OCI-LY7 (cell line): ENCODE measurements at regions not wholly inside any gene's neighbourhood (a gene's known extent, or its start where the extent isn't known, plus 50 kb on each side); places are given as distances from the start of the nearest gene placed in this dataset.

Source experiments
- BruUV-seq: library from RNA; stranded (reverse); fragments of 400-500 nt; replicated peaks from 2 replicates; lab custom pipeline; 2021; lab: Mats Ljungman, UMichigan
- CTCF ChIA-PET: fragments of 300-600 bp; sonication (Branson Sonifier 250); formaldehyde crosslinking; loops from one replicate; lab custom pipeline; 2022; ENCODE audit warnings: antibody characterized with exemption; ENCODE audit not compliant: unreplicated experiment; lab: Charles Lee
- POLR2A ChIA-PET: fragments of 300-600 bp; sonication (Branson Sonifier 250); formaldehyde crosslinking; loops from one replicate; lab custom pipeline; 2022; ENCODE audit warnings: antibody characterized with exemption; lab: Charles Lee
- DNase-seq: peaks from one replicate; pipeline ENCODE4 v3.0.0-alpha.2; 2015; ENCODE audit warnings: low spot score
- H2AFZ ChIP-seq: fragments of 200-600 bp; sonication (generic), shearing (Covaris generic); 2 replicates; pipeline ENCODE4 v1.6.1; 2014; ENCODE audit warnings: mild to moderate bottlenecking, antibody characterized with exemption, low read length, moderate library complexity
- H3K27ac ChIP-seq: fragments of 200-600 bp; sonication (generic); 2 replicates; pipeline ENCODE4 v1.5.1; 2014; ENCODE audit warnings: mixed run types, low read depth, mild to moderate bottlenecking, moderate library complexity, low read length, inconsistent platforms; ENCODE audit not compliant: poor library complexity, severe bottlenecking
- H3K36me3 ChIP-seq: fragments of 200-600 bp; sonication (generic); 2 replicates; pipeline ENCODE4 v1.6.1; 2014; ENCODE audit warnings: mild to moderate bottlenecking, antibody characterized with exemption, low read length, moderate library complexity, mixed read lengths; ENCODE audit not compliant: insufficient read depth
- H3K4me1 ChIP-seq: fragments of 200-600 bp; sonication (generic); 2 replicates; pipeline ENCODE4 v1.5.1; 2014; ENCODE audit warnings: mild to moderate bottlenecking, low read length; ENCODE audit not compliant: insufficient read depth, poor library complexity, severe bottlenecking
- H3K4me2 ChIP-seq: fragments of 200-600 bp; sonication (generic); 2 replicates; pipeline ENCODE4 v1.6.1; 2014; ENCODE audit warnings: mild to moderate bottlenecking, low read length
- H3K4me3 ChIP-seq: fragments of 200-600 bp; sonication (generic); 2 replicates; pipeline ENCODE4 v1.5.1; 2014; ENCODE audit warnings: mild to moderate bottlenecking, low read depth, low read length; ENCODE audit not compliant: poor library complexity, severe bottlenecking
- H3K79me2 ChIP-seq: fragments of 200-600 bp; sonication (generic); 2 replicates; pipeline ENCODE4 v1.6.1; 2016; ENCODE audit warnings: low read depth, mild to moderate bottlenecking, low read length, moderate library complexity, mixed read lengths; ENCODE audit not compliant: insufficient read depth
- H3K9me2 ChIP-seq: fragments of 200-600 bp; sonication (generic); 2 replicates; pipeline ENCODE4 v1.6.1; 2016; ENCODE audit warnings: mild to moderate bottlenecking, low read length, mixed read lengths; ENCODE audit not compliant: insufficient read depth
- H3K9me3 ChIP-seq: fragments of 200-600 bp; sonication (generic); 2 replicates; pipeline ENCODE4 v1.6.1; 2014; ENCODE audit warnings: mild to moderate bottlenecking, mixed run types, low read length, mixed read lengths
- H4K20me1 ChIP-seq: fragments of 200-600 bp; sonication (generic); 2 replicates; pipeline ENCODE4 v1.6.1; 2014; ENCODE audit warnings: mild to moderate bottlenecking, antibody characterized with exemption, low read length, moderate library complexity, mixed read lengths; ENCODE audit not compliant: insufficient read depth
- EZH2phosphoT487 ChIP-seq: fragments of 200-600 bp; sonication (generic); IDR thresholded peaks from 2 replicates; pipeline ENCODE4 v1.6.1; 2018; ENCODE audit warnings: low read depth, borderline replicate concordance, mild to moderate bottlenecking, mixed run types, antibody characterized with exemption, low read length, moderate library complexity, mixed read lengths
- intact Hi-C: fragments of 100-400 bp; cut with micrococcal nuclease; formaldehyde crosslinking; loops from one replicate; pipeline ENCODE4 v1.10.0; 2022; ENCODE audit not compliant: unreplicated experiment
- TF ChIP-seq, protein P1 (sequence below): fragments of 200-600 bp; sonication (generic); conservative IDR thresholded peaks from 2 replicates; pipeline ENCODE4 v1.5.1; 2014; ENCODE audit warnings: mild to moderate bottlenecking, antibody characterized with exemption, low read length, moderate library complexity, mixed read lengths

DNA sequence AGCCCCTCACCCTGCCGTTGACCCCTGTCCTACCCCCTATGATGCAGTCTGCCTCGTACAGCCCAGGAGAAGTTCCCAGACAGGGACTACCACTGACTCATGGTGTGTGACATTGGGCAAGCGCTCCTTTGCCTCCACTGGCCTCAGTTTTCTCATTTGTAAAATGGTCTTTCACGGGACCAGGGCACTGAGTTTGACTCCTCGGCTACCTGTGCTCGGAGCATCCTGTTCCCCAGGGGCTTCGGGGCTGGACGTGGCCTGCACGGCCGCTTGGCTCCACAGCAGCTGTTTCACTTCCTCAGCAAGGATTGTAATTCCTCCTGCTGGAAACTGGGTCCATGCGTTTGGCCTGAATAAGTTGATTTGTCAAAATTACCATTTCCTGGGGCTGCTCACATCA is 277.3 kb downstream of the MATN1 start:
- Histone ChIP-seq H3K4me1 (no peaks in the 10 kb centered on the region), H3K36me3 (no peaks in the 10 kb centered on the region), H3K9me2 (no peaks in the 10 kb centered on the region), H3K79me2 (no peaks in the 10 kb centered on the region), H4K20me1 (no peaks in the 10 kb centered on the region), H3K27ac (no peak overlapping the region), H3K4me3 (no peak overlapping the region), H3K4me2 (no peak overlapping the region), H2AFZ (no peak overlapping the region), H3K9me3 (no peaks in the 10 kb centered on the region)
- intact Hi-C loops = no loop called here
- DNase-seq = no peak
- TF ChIP-seq, protein P1, sequence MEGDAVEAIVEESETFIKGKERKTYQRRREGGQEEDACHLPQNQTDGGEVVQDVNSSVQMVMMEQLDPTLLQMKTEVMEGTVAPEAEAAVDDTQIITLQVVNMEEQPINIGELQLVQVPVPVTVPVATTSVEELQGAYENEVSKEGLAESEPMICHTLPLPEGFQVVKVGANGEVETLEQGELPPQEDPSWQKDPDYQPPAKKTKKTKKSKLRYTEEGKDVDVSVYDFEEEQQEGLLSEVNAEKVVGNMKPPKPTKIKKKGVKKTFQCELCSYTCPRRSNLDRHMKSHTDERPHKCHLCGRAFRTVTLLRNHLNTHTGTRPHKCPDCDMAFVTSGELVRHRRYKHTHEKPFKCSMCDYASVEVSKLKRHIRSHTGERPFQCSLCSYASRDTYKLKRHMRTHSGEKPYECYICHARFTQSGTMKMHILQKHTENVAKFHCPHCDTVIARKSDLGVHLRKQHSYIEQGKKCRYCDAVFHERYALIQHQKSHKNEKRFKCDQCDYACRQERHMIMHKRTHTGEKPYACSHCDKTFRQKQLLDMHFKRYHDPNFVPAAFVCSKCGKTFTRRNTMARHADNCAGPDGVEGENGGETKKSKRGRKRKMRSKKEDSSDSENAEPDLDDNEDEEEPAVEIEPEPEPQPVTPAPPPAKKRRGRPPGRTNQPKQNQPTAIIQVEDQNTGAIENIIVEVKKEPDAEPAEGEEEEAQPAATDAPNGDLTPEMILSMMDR = no peak
- no peak for TF ChIP-seq EZH2phosphoT487
- ChIA-PET CTCF (no interaction called here), POLR2A (no interaction called here)
- BruUV-seq = no TSS peak

DNA sequence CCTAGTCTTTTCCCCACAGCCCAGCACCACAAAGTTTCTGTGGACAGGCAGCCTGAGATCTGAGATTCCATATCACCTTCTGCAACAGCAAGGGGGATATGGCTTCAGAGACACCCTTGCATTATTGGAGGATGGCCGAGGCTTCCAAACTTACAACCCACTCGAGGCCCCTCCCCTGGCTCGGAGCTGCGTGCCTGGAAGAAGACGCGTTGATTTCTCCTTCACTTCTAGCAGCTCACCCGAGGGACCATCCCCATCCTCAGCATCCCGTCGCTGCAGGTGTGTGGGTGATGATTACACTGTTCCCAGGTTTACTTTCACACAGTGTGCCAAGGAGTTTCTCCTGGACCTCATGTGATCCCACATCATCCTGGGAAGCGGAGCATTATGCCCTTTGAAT is 277.9 kb downstream of the MATN1 start:
- Histone ChIP-seq H3K9me3 (no peaks in the 10 kb centered on the region), H3K4me3 (no peak overlapping the region), H3K4me1 (no peaks in the 10 kb centered on the region), H3K27ac (no peak overlapping the region), H2AFZ (no peak overlapping the region), H3K36me3 (no peaks in the 10 kb centered on the region), H3K79me2 (no peaks in the 10 kb centered on the region), H3K4me2 (no peak overlapping the region), H4K20me1 (no peaks in the 10 kb centered on the region), H3K9me2 (no peaks in the 10 kb centered on the region)
- TF ChIP-seq, protein P1 = no peak
- TF ChIP-seq EZH2phosphoT487 = no peak
- intact Hi-C loops = no loop called here
- POLR2A ChIA-PET = no interaction called here
- CTCF ChIA-PET = no interaction called here
- no peak for DNase-seq
- BruUV-seq = no TSS peak

DNA sequence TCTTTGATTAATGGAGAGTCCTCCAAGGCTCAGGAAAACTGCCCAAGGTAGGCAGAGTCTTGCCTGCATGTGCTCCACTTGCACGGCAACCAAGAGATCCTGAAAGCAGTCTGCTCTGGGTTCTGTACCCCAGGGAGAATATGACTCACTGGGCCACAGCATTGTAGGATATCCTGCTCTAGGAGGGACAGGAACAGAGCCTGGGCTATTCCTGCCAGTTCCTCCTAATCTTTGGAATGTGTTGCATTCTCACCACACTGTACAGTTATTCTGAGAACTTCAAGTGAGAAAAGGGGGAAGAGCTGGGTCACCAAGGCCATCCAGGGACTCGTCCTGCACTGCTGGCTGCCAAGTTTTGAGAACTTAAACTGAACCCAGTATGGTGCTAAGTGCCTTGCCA is 278.5 kb downstream of the MATN1 start:
- Histone ChIP-seq H3K4me3 (no peak overlapping the region), H3K9me2 (no peaks in the 10 kb centered on the region), H3K79me2 (no peaks in the 10 kb centered on the region), H3K4me2 (no peak overlapping the region), H4K20me1 (no peaks in the 10 kb centered on the region), H3K27ac (no peak overlapping the region), H3K36me3 (no peaks in the 10 kb centered on the region), H3K4me1 (no peaks in the 10 kb centered on the region), H3K9me3 (no peaks in the 10 kb centered on the region), H2AFZ (no peak overlapping the region)
- BruUV-seq = no TSS peak
- intact Hi-C loops = no loop called here
- POLR2A ChIA-PET = no interaction called here
- TF ChIP-seq EZH2phosphoT487 = no peak
- TF ChIP-seq, protein P1 = no peak
- CTCF ChIA-PET = no interaction called here
- DNase-seq = no peak
